ENCODE measurements at regions not wholly inside any gene's neighbourhood (a gene's known extent, or its start where the extent isn't known, plus 50 kb on each side); places are given as distances from the start of the nearest gene placed in this dataset.
A peak's percentile ranks its signal among the peaks of the same experiment; 100 is the strongest.

- TF ChIP-seq POLR2A (IDR thresholded peaks at IDR 0.05) (no peak), POLR2AphosphoS5 (IDR thresholded peaks at IDR 0.05) (no peak), CTCF (IDR thresholded peaks at IDR 0.05 in 8 of 11, conservative IDR thresholded peaks at IDR 0.05 in 3 of 11) (no peak)
- H3K27ac ChIP-seq: no peak overlapping the region
- DNase-seq: no peak
- H3K4me1 ChIP-seq: no peaks in the 10 kb centered on the region
- H3K4me3 ChIP-seq: no peak overlapping the region
- H3K36me3 ChIP-seq: no peaks in the 10 kb centered on the region
- intact Hi-C loops (cut with DNase I; ENCODE audit: low total_unique reads): no loop called here
- peaks cover 0 to 31% (median 22%) of the 10 kb centered on the region in 8 donors for H3K9me3 ChIP-seq
- H3K27me3 ChIP-seq (replicated peaks in 1 of 7): no peaks in the 10 kb centered on the region
Observed at GRCh38 chr6:101222007-101222406, 171.5 kb upstream of the GRIK2 start.

GRCh38 chr6:101224751-101225150 lies 168.8 kb upstream of the GRIK2 start:
- peaks cover 0 to 31% (median 22%) of the 10 kb centered on the region in 8 donors for H3K9me3 ChIP-seq
- intact Hi-C loops (cut with DNase I; ENCODE audit: low total_unique reads): no loop called here
- 77 to 88% (median 80%) methylated on average over 6 of the region's 6 CpGs for WGBS, 5 donors
- no peaks in the 10 kb centered on the region for H3K4me1 ChIP-seq
- no peak for DNase-seq
- H3K36me3 ChIP-seq: no peaks in the 10 kb centered on the region
- H3K4me3 ChIP-seq: no peak overlapping the region
- TF ChIP-seq POLR2AphosphoS5 (IDR thresholded peaks at IDR 0.05): no peak
- TF ChIP-seq POLR2A (IDR thresholded peaks at IDR 0.05): no peak
- TF ChIP-seq CTCF (IDR thresholded peaks at IDR 0.05 in 8 of 11, conservative IDR thresholded peaks at IDR 0.05 in 3 of 11): no peak
- H3K27ac ChIP-seq: no peak overlapping the region
- H3K27me3 ChIP-seq (replicated peaks in 1 of 7): no peaks in the 10 kb centered on the region

GRCh38 chr6:101226677-101227135 lies 166.8 kb upstream of the GRIK2 start:
- Histone ChIP-seq H3K4me1 (no peaks in the 10 kb centered on the region), H3K9me3 (peaks cover 0 to 31% (median 22%) of the 10 kb centered on the region in 8 donors), H3K36me3 (no peaks in the 10 kb centered on the region), H3K4me3 (no peak overlapping the region), H3K27me3 (replicated peaks in 1 of 7) (no peaks in the 10 kb centered on the region), H3K27ac (no peak overlapping the region)
- 55 to 62% (median 61%) methylated on average over 12 of the region's 12 CpGs for WGBS, 5 donors
- no peak for TF ChIP-seq POLR2AphosphoS5 (IDR thresholded peaks at IDR 0.05)
- TF ChIP-seq POLR2A (IDR thresholded peaks at IDR 0.05): no peak
- TF ChIP-seq CTCF (IDR thresholded peaks at IDR 0.05 in 8 of 11, conservative IDR thresholded peaks at IDR 0.05 in 3 of 11): no peak
- intact Hi-C loops (cut with DNase I; ENCODE audit: low total_unique reads): no loop called here
- peak; percentile 67 for DNase-seq

DNA sequence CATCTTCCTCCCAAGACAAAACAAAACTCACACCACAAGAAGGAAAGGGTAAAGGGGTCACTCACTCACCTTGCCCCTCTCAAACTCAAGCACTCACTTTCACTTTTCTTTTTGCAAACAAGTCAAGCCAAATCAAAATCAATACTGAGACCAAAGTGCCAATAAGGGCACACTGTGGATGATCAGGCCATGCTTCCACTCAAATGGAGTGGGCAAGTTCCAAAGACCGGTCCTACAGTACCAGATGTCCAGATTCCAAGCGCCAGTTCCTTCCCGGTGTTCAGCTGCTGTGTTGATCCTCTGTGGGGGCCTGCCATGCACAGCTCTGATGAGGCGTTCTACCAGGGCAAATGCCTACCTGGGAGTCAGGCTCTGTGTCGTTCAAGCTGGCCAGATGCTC lies 162.6 kb upstream of the GRIK2 start:
- no peak overlapping the region for H3K27ac ChIP-seq
- no peaks in the 10 kb centered on the region for H3K4me1 ChIP-seq
- peaks cover 0 to 5% (median 3%) of the 10 kb centered on the region in 8 donors for H3K9me3 ChIP-seq
- H3K36me3 ChIP-seq: no peaks in the 10 kb centered on the region
- 70 to 91% (median 83%) methylated on average over 5 of the region's 5 CpGs for WGBS, 5 donors
- intact Hi-C loops (cut with DNase I; ENCODE audit: low total_unique reads): no loop called here
- DNase-seq: peak; percentile 50
- no peaks in the 10 kb centered on the region for H3K27me3 ChIP-seq (replicated peaks in 1 of 7)
- no peak for TF ChIP-seq POLR2A (IDR thresholded peaks at IDR 0.05)
- TF ChIP-seq CTCF (IDR thresholded peaks at IDR 0.05 in 8 of 11, conservative IDR thresholded peaks at IDR 0.05 in 3 of 11): no peak
- no peak for TF ChIP-seq POLR2AphosphoS5 (IDR thresholded peaks at IDR 0.05)
- no peak overlapping the region for H3K4me3 ChIP-seq
